ENCODE measurements at regions not wholly inside any gene's neighbourhood (a gene's known extent, or its start where the extent isn't known, plus 50 kb on each side); places are given as distances from the start of the nearest gene placed in this dataset.
"Not testable (repeated sequence)": the region's sequence is repeated elsewhere in the genome, so short reads cannot be mapped to it uniquely, and the experiment has no call there.

- DNase-seq (ENCODE audit: low spot score), result no peak
These were observed 73.3 kb downstream of the OLFM4 start for GRCh38 chr13:53101883-53102282.

GRCh38 chr13:53104136-53104535 is 75.5 kb downstream of the OLFM4 start:
- DNase-seq (ENCODE audit: low spot score), result no peak

GRCh38 chr13:53105477-53105876 is 76.9 kb downstream of the OLFM4 start:
- no peak for DNase-seq (ENCODE audit: low spot score)

GRCh38 chr13:53105890-53106289 is 77.3 kb downstream of the OLFM4 start:
- no peak for DNase-seq (ENCODE audit: low spot score)

GRCh38 chr13:53110181-53110580 is 81.6 kb downstream of the OLFM4 start:
- no peak for DNase-seq (ENCODE audit: low spot score)

- no peak for DNase-seq (ENCODE audit: low spot score)
These were observed 82.0 kb downstream of the OLFM4 start for GRCh38 chr13:53110614-53111013.

GRCh38 chr13:53112522-53112921 is 83.9 kb downstream of the OLFM4 start:
- no peak for DNase-seq (ENCODE audit: low spot score)

- DNase-seq (ENCODE audit: low spot score), result not testable (repeated sequence)
These were observed 88.4 kb downstream of the OLFM4 start for GRCh38 chr13:53117048-53117447.

GRCh38 chr13:53121131-53121773 is 92.6 kb downstream of the OLFM4 start:
- no peak for DNase-seq (ENCODE audit: low spot score)

- DNase-seq (ENCODE audit: low spot score), result no peak
These were observed 93.3 kb downstream of the OLFM4 start for GRCh38 chr13:53121919-53122318.

GRCh38 chr13:53123536-53123935 is 94.9 kb downstream of the OLFM4 start:
- no peak for DNase-seq (ENCODE audit: low spot score)

- no peak for DNase-seq (ENCODE audit: low spot score)
These were observed 96.0 kb downstream of the OLFM4 start for GRCh38 chr13:53124623-53125022.

- DNase-seq (ENCODE audit: low spot score), result no peak
These were observed 98.2 kb downstream of the OLFM4 start for GRCh38 chr13:53126841-53127245.

GRCh38 chr13:53127373-53127772 is 98.8 kb downstream of the OLFM4 start:
- no peak for DNase-seq (ENCODE audit: low spot score)

- no peak for DNase-seq (ENCODE audit: low spot score)
These were observed 101.3 kb downstream of the OLFM4 start for GRCh38 chr13:53129864-53130393.

- no peak for DNase-seq (ENCODE audit: low spot score)
These were observed 102.7 kb downstream of the OLFM4 start for GRCh38 chr13:53131361-53131760.

- DNase-seq (ENCODE audit: low spot score), result no peak
These were observed 106.7 kb downstream of the OLFM4 start for GRCh38 chr13:53135301-53135700.

- DNase-seq (ENCODE audit: low spot score), result no peak
These were observed 108.1 kb downstream of the OLFM4 start for GRCh38 chr13:53136554-53137215.

GRCh38 chr13:53137779-53138178 is 109.2 kb downstream of the OLFM4 start:
- no peak for DNase-seq (ENCODE audit: low spot score)

- no peak for DNase-seq (ENCODE audit: low spot score)
These were observed 109.9 kb downstream of the OLFM4 start for GRCh38 chr13:53138376-53139036.

- no peak for DNase-seq (ENCODE audit: low spot score)
These were observed 112.7 kb downstream of the OLFM4 start for GRCh38 chr13:53141336-53141735.

GRCh38 chr13:53142306-53142705 is 113.7 kb downstream of the OLFM4 start:
- DNase-seq (ENCODE audit: low spot score), result no peak

Data from SK-N-DZ (cell line).